ENCODE measurements at regions not wholly inside any gene's neighbourhood (a gene's known extent, or its start where the extent isn't known, plus 50 kb on each side); places are given as distances from the start of the nearest gene placed in this dataset.
A peak's percentile ranks its signal among the peaks of the same experiment; 100 is the strongest.
"Not testable (repeated sequence)": the region's sequence is repeated elsewhere in the genome, so short reads cannot be mapped to it uniquely, and the experiment has no call there.

DNA sequence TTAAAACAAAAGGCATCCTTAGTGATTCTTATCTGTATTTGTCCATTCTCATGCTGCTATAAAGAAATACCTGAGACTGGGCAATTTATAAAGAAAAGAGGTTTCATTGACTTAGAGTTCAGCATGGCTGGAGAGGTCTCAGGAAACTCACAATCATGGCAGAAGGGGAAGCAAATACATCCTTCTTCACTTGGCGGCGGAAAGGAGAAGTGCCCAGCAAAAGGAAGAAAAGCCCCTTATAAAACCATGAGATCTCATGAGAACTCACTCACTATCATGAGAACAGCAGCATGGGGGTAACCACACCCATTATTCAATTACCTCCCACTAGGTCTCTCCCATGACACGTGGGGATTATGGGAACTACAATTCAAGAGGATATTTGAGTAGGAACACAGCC, 271.1 kb upstream of the PRKD1 start:
- 86% methylated on average over 3 of the region's 3 CpGs for WGBS
- H3K4me1 ChIP-seq (ENCODE audit: control insufficient read depth, insufficient read depth, low read depth, low read length); H2AFZ ChIP-seq (ENCODE audit: low read depth, low read length); H2BK5ac ChIP-seq (ENCODE audit: low read depth, low read length, poor library complexity, severe bottlenecking); H2BK12ac ChIP-seq (ENCODE audit: low read length in 2 of 2); H3K27me3 ChIP-seq (ENCODE audit: control insufficient read depth in 1 of 2, insufficient read depth in 1 of 2, low read length in 2 of 2); DNase-seq; H3K4me2 ChIP-seq (ENCODE audit: low read length, poor library complexity, severe bottlenecking); H3K18ac ChIP-seq (ENCODE audit: low read depth in 1 of 2, low read length in 2 of 2); H2BK120ac ChIP-seq (ENCODE audit: low read depth, low read length); H2BK15ac ChIP-seq (ENCODE audit: low read depth, poor library complexity, severe bottlenecking); H4K8ac ChIP-seq (ENCODE audit: low read length); H3K9ac ChIP-seq (ENCODE audit: low read length); H3K4me3 ChIP-seq (ENCODE audit: insufficient read depth in 1 of 2, low read depth in 1 of 2, low read length in 2 of 2); H3K79me1 ChIP-seq (replicated peaks; ENCODE audit: low read length, poor library complexity, severe bottlenecking); H3K9me3 ChIP-seq (ENCODE audit: control insufficient read depth, low read length); H4K91ac ChIP-seq (ENCODE audit: low read length); H3K4ac ChIP-seq (ENCODE audit: low read depth in 1 of 2, low read length in 2 of 2); H2AK5ac ChIP-seq (ENCODE audit: low read length, severe bottlenecking); H3K14ac ChIP-seq (ENCODE audit: low read length in 2 of 2); H3K23ac ChIP-seq (ENCODE audit: low read length in 2 of 2); H3K27ac ChIP-seq (ENCODE audit: low read length, poor library complexity, severe bottlenecking); H3K36me3 ChIP-seq (ENCODE audit: control insufficient read depth in 1 of 2, insufficient read depth in 2 of 2, low read depth in 1 of 2, low read length in 2 of 2): not testable (repeated sequence)

DNA sequence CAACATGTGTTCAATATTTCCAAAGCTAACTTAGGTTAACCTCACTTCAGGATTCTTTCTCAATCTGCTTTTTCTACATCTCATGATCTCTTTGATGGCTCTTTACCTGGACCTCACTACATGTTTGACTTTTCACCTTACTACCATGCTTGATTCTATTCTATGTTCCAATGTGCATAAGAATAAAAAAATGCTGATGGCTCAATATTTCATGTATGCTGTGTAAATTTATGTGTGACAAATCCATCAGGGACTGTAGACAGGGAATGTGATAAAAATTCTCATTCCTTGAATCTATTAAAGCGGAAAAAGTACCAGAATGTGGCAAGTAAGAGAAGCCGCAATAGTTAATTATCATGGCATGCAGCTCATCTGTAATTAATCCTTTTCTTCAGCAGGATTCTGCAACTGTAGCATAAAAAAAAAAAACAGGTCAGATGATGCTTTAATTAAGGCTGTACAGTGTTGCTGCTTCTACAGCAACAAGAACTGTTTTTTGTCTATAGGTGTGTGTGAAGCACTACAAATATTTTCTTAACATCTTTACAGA, 276.9 kb upstream of the PRKD1 start:
- WGBS: 100% methylated on average over 1 of the region's 2 CpGs
- Histone ChIP-seq H3K36me3 (ENCODE audit: control insufficient read depth in 1 of 2, insufficient read depth in 2 of 2, low read depth in 1 of 2, low read length in 2 of 2) (no peaks in the 10 kb centered on the region), H2BK12ac (ENCODE audit: low read length in 2 of 2) (no peak overlapping the region), H3K27me3 (ENCODE audit: control insufficient read depth in 1 of 2, insufficient read depth in 1 of 2, low read length in 2 of 2) (no peaks in the 10 kb centered on the region), H2BK5ac (ENCODE audit: low read depth, low read length, poor library complexity, severe bottlenecking) (no peak overlapping the region), H4K8ac (ENCODE audit: low read length) (no peak overlapping the region), H3K4me2 (ENCODE audit: low read length, poor library complexity, severe bottlenecking) (no peak overlapping the region), H3K9ac (ENCODE audit: low read length) (no peak overlapping the region), H2AK5ac (ENCODE audit: low read length, severe bottlenecking) (no peak overlapping the region), H3K79me1 (replicated peaks; ENCODE audit: low read length, poor library complexity, severe bottlenecking) (no peaks in the 10 kb centered on the region), H2BK15ac (ENCODE audit: low read depth, poor library complexity, severe bottlenecking) (no peak overlapping the region), H3K4ac (ENCODE audit: low read depth in 1 of 2, low read length in 2 of 2) (no peak overlapping the region), H3K14ac (ENCODE audit: low read length in 2 of 2) (no peak overlapping the region), H3K18ac (ENCODE audit: low read depth in 1 of 2, low read length in 2 of 2) (no peak overlapping the region), H3K4me1 (ENCODE audit: control insufficient read depth, insufficient read depth, low read depth, low read length) (no peaks in the 10 kb centered on the region), H3K4me3 (ENCODE audit: insufficient read depth in 1 of 2, low read depth in 1 of 2, low read length in 2 of 2) (no peak overlapping the region), H4K91ac (ENCODE audit: low read length) (no peak overlapping the region), H3K27ac (ENCODE audit: low read length, poor library complexity, severe bottlenecking) (no peak overlapping the region), H3K9me3 (ENCODE audit: control insufficient read depth, low read length) (no peaks in the 10 kb centered on the region), H3K23ac (ENCODE audit: low read length in 2 of 2) (no peak overlapping the region), H2AFZ (ENCODE audit: low read depth, low read length) (no peak overlapping the region), H2BK120ac (ENCODE audit: low read depth, low read length) (no peak overlapping the region)
- DNase-seq: no peak

DNA sequence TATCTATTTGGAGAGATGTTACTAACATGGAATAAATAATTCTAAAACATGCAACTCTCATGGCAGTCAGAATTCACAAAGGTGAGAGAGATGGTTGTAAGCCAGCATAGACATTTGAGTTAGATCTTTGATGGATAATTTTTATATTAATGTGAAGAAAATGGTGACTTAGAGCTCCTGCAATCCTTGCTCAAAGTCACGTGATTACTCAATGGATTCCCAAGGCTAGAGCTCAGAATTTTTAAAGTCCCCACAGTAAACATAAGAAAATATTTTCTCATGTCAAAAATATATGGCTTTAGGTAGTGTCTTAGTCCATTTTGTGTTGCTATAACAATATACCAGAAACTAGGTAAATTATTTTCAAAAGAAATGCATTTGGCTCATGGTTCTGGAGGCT, 281.5 kb upstream of the PRKD1 start:
- Histone ChIP-seq H3K36me3 (ENCODE audit: control insufficient read depth in 1 of 2, insufficient read depth in 2 of 2, low read depth in 1 of 2, low read length in 2 of 2) (no peaks in the 10 kb centered on the region), H3K4me2 (ENCODE audit: low read length, poor library complexity, severe bottlenecking) (no peak overlapping the region), H2BK15ac (ENCODE audit: low read depth, poor library complexity, severe bottlenecking) (no peak overlapping the region), H4K8ac (ENCODE audit: low read length) (no peak overlapping the region), H3K18ac (ENCODE audit: low read depth in 1 of 2, low read length in 2 of 2) (no peak overlapping the region), H3K9ac (ENCODE audit: low read length) (no peak overlapping the region), H3K27ac (ENCODE audit: low read length, poor library complexity, severe bottlenecking) (no peak overlapping the region), H3K4me1 (ENCODE audit: control insufficient read depth, insufficient read depth, low read depth, low read length) (no peaks in the 10 kb centered on the region), H2BK120ac (ENCODE audit: low read depth, low read length) (no peak overlapping the region), H3K79me1 (replicated peaks; ENCODE audit: low read length, poor library complexity, severe bottlenecking) (no peaks in the 10 kb centered on the region), H3K27me3 (ENCODE audit: control insufficient read depth in 1 of 2, insufficient read depth in 1 of 2, low read length in 2 of 2) (no peaks in the 10 kb centered on the region), H2BK5ac (ENCODE audit: low read depth, low read length, poor library complexity, severe bottlenecking) (no peak overlapping the region), H3K14ac (ENCODE audit: low read length in 2 of 2) (no peak overlapping the region), H4K91ac (ENCODE audit: low read length) (no peak overlapping the region), H2BK12ac (ENCODE audit: low read length in 2 of 2) (no peak overlapping the region), H3K23ac (ENCODE audit: low read length in 2 of 2) (no peak overlapping the region), H3K9me3 (ENCODE audit: control insufficient read depth, low read length) (no peaks in the 10 kb centered on the region), H3K4me3 (ENCODE audit: insufficient read depth in 1 of 2, low read depth in 1 of 2, low read length in 2 of 2) (no peak overlapping the region), H3K4ac (ENCODE audit: low read depth in 1 of 2, low read length in 2 of 2) (no peak overlapping the region), H2AK5ac (ENCODE audit: low read length, severe bottlenecking) (no peak overlapping the region), H2AFZ (ENCODE audit: low read depth, low read length) (no peak overlapping the region)
- WGBS: no CpG with 5 or more reads among the region's 1 CpG
- no peak for DNase-seq

DNA sequence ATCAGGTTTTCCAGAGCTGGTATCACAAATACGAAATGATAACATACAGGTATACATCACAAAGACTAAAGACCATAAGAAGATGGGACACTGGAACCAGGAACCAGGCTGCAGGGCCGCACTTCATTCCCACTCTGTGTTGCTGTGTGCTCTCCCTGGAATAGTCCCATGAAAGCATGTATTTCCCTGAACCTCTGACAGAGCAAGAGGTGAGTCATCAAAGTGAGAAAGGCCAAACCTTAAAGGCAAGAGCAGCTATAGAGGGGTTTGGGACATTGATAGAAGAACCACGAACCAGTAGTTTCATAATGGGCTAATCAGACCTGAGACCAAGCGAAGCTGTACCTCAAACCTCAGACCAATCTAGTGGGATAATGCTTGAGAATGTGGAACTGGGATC, 283.0 kb upstream of the PRKD1 start:
- Histone ChIP-seq H3K36me3 (ENCODE audit: control insufficient read depth in 1 of 2, insufficient read depth in 2 of 2, low read depth in 1 of 2, low read length in 2 of 2) (no peaks in the 10 kb centered on the region), H4K91ac (ENCODE audit: low read length) (no peak overlapping the region), H2AK5ac (ENCODE audit: low read length, severe bottlenecking) (no peak overlapping the region), H3K4me2 (ENCODE audit: low read length, poor library complexity, severe bottlenecking) (no peak overlapping the region), H3K27me3 (ENCODE audit: control insufficient read depth in 1 of 2, insufficient read depth in 1 of 2, low read length in 2 of 2) (no peaks in the 10 kb centered on the region), H3K27ac (ENCODE audit: low read length, poor library complexity, severe bottlenecking) (no peak overlapping the region), H2BK15ac (ENCODE audit: low read depth, poor library complexity, severe bottlenecking) (no peak overlapping the region), H3K23ac (ENCODE audit: low read length in 2 of 2) (no peak overlapping the region), H3K14ac (ENCODE audit: low read length in 2 of 2) (no peak overlapping the region), H3K9me3 (ENCODE audit: control insufficient read depth, low read length) (no peaks in the 10 kb centered on the region), H3K4ac (ENCODE audit: low read depth in 1 of 2, low read length in 2 of 2) (no peak overlapping the region), H4K8ac (ENCODE audit: low read length) (no peak overlapping the region), H2BK120ac (ENCODE audit: low read depth, low read length) (no peak overlapping the region), H3K79me1 (replicated peaks; ENCODE audit: low read length, poor library complexity, severe bottlenecking) (no peaks in the 10 kb centered on the region), H2BK5ac (ENCODE audit: low read depth, low read length, poor library complexity, severe bottlenecking) (no peak overlapping the region), H2AFZ (ENCODE audit: low read depth, low read length) (no peak overlapping the region), H3K4me3 (ENCODE audit: insufficient read depth in 1 of 2, low read depth in 1 of 2, low read length in 2 of 2) (no peak overlapping the region), H3K4me1 (ENCODE audit: control insufficient read depth, insufficient read depth, low read depth, low read length) (no peaks in the 10 kb centered on the region), H3K18ac (ENCODE audit: low read depth in 1 of 2, low read length in 2 of 2) (no peak overlapping the region), H3K9ac (ENCODE audit: low read length) (no peak overlapping the region), H2BK12ac (ENCODE audit: low read length in 2 of 2) (no peak overlapping the region)
- peak; percentile 16 for DNase-seq
- 73% methylated on average over 4 of the region's 4 CpGs for WGBS
